ES-I3 (cell line): ENCODE measurements at regions not wholly inside any gene's neighbourhood (a gene's known extent, or its start where the extent isn't known, plus 50 kb on each side); places are given as distances from the start of the nearest gene placed in this dataset.
A peak's percentile ranks its signal among the peaks of the same experiment; 100 is the strongest.
"Not testable (repeated sequence)": the region's sequence is repeated elsewhere in the genome, so short reads cannot be mapped to it uniquely, and the experiment has no call there.

ENCODE experiments used
- H3K36me3 ChIP-seq: 2 replicates; pipeline ENCODE4 v1.6.1; 2013; ENCODE audit warnings: mild to moderate bottlenecking, low read length, control low read depth, moderate library complexity; ENCODE audit not compliant: insufficient read depth
- H3K4me1 ChIP-seq: 2 replicates; pipeline ENCODE4 v1.6.1; 2013; ENCODE audit warnings: mild to moderate bottlenecking, control low read depth, low read length; ENCODE audit not compliant: insufficient read depth
- H3K9ac ChIP-seq: 2 replicates; pipeline ENCODE4 v1.6.1; 2013; ENCODE audit warnings: low read depth, mild to moderate bottlenecking, low read length, moderate library complexity
- H3K9me3 ChIP-seq: 2 replicates; pipeline ENCODE4 v1.6.1; 2013; ENCODE audit warnings: mild to moderate bottlenecking, low read length, moderate library complexity; ENCODE audit not compliant: control insufficient read depth, insufficient read depth

- no peaks in the 10 kb centered on the region; the same call in 1 of the 2 replicates for H3K4me1 ChIP-seq
- peaks cover 3% of the 10 kb centered on the region; the same call in 1 of the 2 replicates for H3K9me3 ChIP-seq
- H3K9ac ChIP-seq, result no peak overlapping the region
- H3K36me3 ChIP-seq, result no peaks in the 10 kb centered on the region
Measured at GRCh38 chrX:1093121-1093520, 119.3 kb downstream of the CRLF2 start.

GRCh38 chrX:1086444-1087409 is 125.7 kb downstream of the CRLF2 start:
- Histone ChIP-seq H3K36me3 (no peaks in the 10 kb centered on the region), H3K9me3 (no peaks in the 10 kb centered on the region), H3K9ac (no peak overlapping the region), H3K4me1 (no peaks in the 10 kb centered on the region)

GRCh38 chrX:1085871-1086270 is 126.6 kb downstream of the CRLF2 start:
- H3K4me1 ChIP-seq, H3K9ac ChIP-seq, H3K36me3 ChIP-seq, H3K9me3 ChIP-seq: not testable (repeated sequence)

- H3K36me3 ChIP-seq, result no peaks in the 10 kb centered on the region
- no peaks in the 10 kb centered on the region for H3K4me1 ChIP-seq
- no peaks in the 10 kb centered on the region for H3K9me3 ChIP-seq
- no peak overlapping the region for H3K9ac ChIP-seq
Measured at GRCh38 chrX:1084689-1085088, 127.8 kb downstream of the CRLF2 start.

GRCh38 chrX:1076871-1077651 is 135.4 kb downstream of the CRLF2 start:
- Histone ChIP-seq H3K4me1 (peaks cover 4% of the 10 kb centered on the region; the same call in 1 of the 2 replicates), H3K9me3 (no peaks in the 10 kb centered on the region), H3K9ac (no peak overlapping the region), H3K36me3 (no peaks in the 10 kb centered on the region)

GRCh38 chrX:1075741-1076140 is 136.7 kb downstream of the CRLF2 start:
- no peak overlapping the region for H3K9ac ChIP-seq
- H3K9me3 ChIP-seq, result no peaks in the 10 kb centered on the region
- H3K36me3 ChIP-seq, result no peaks in the 10 kb centered on the region
- peaks cover 4% of the 10 kb centered on the region; the same call in 1 of the 2 replicates for H3K4me1 ChIP-seq

- no peaks in the 10 kb centered on the region for H3K9me3 ChIP-seq
Measured at GRCh38 chrX:1075156-1075555, 137.3 kb downstream of the CRLF2 start.

GRCh38 chrX:1074755-1075154 is 137.7 kb downstream of the CRLF2 start:
- H3K9me3 ChIP-seq, result no peaks in the 10 kb centered on the region
- peaks cover 4% of the 10 kb centered on the region; the same call in 1 of the 2 replicates for H3K4me1 ChIP-seq
- no peak overlapping the region for H3K9ac ChIP-seq
- no peaks in the 10 kb centered on the region for H3K36me3 ChIP-seq

More at GRCh38 chrX:1075156-1075555, 137.3 kb downstream of the CRLF2 start:
- Histone ChIP-seq H3K4me1 (peaks cover 4% of the 10 kb centered on the region; the same call in 1 of the 2 replicates), H3K36me3 (no peaks in the 10 kb centered on the region), H3K9ac (no peak overlapping the region)

GRCh38 chrX:1074172-1074571 is 138.3 kb downstream of the CRLF2 start:
- H3K36me3 ChIP-seq, result no peaks in the 10 kb centered on the region
- H3K9ac ChIP-seq, result no peak overlapping the region
- H3K4me1 ChIP-seq, result peaks cover 4% of the 10 kb centered on the region; the same call in 1 of the 2 replicates
- no peaks in the 10 kb centered on the region for H3K9me3 ChIP-seq

GRCh38 chrX:1072637-1073377 is 139.6 kb downstream of the CRLF2 start:
- H3K4me1 ChIP-seq, result peaks cover 4% of the 10 kb centered on the region; the same call in 1 of the 2 replicates
- H3K9me3 ChIP-seq, result no peaks in the 10 kb centered on the region
- H3K9ac ChIP-seq, result peak overlapping the region; percentile 41; the same call in 1 of the 2 replicates
- no peaks in the 10 kb centered on the region for H3K36me3 ChIP-seq

- Histone ChIP-seq H3K9ac (no peak overlapping the region), H3K36me3 (no peaks in the 10 kb centered on the region), H3K9me3 (no peaks in the 10 kb centered on the region), H3K4me1 (no peaks in the 10 kb centered on the region)
Measured at GRCh38 chrX:1071351-1071750, 141.1 kb downstream of the CRLF2 start.

GRCh38 chrX:1062351-1062750 is 150.1 kb downstream of the CRLF2 start:
- no peaks in the 10 kb centered on the region for H3K4me1 ChIP-seq
- no peaks in the 10 kb centered on the region for H3K36me3 ChIP-seq
- H3K9ac ChIP-seq, result no peak overlapping the region
- no peaks in the 10 kb centered on the region; the same call in 1 of the 2 replicates for H3K9me3 ChIP-seq

- Histone ChIP-seq H3K9ac (no peak overlapping the region; the same call in 1 of the 2 replicates), H3K36me3 (no peaks in the 10 kb centered on the region), H3K9me3 (no peaks in the 10 kb centered on the region; the same call in 1 of the 2 replicates), H3K4me1 (no peaks in the 10 kb centered on the region)
Measured at GRCh38 chrX:1060562-1060960, 151.9 kb downstream of the CRLF2 start.
